IMR-90 (cell line): ENCODE measurements at regions not wholly inside any gene's neighbourhood (a gene's known extent, or its start where the extent isn't known, plus 50 kb on each side); places are given as distances from the start of the nearest gene placed in this dataset.

Experiments used
- ATAC-seq: fragments of 200-7000 bp; cut with Tn5 transposase; 2 replicates; pipeline ENCODE4 v1.9.1; 2020; ENCODE audit warnings: low read depth, mild to moderate bottlenecking, moderate library complexity
- BruUV-seq: library from RNA; stranded (reverse); fragments of 400-500 nt; replicated peaks from 2 replicates; lab custom pipeline; 2021; lab: Mats Ljungman, UMichigan
- CTCF ChIA-PET: fragments of 300-600 bp; formaldehyde crosslinking; extraction: SDS; loops from one replicate; lab custom pipeline; 2021; ENCODE audit warnings: antibody characterized with exemption; lab: Yijun Ruan, JAX
- POLR2A ChIA-PET: fragments of 300-600 bp; sonication (Branson Sonifier 250); formaldehyde crosslinking; loops from one replicate; lab custom pipeline; 2022; ENCODE audit warnings: antibody characterized with exemption; ENCODE audit not compliant: unreplicated experiment; lab: Charles Lee
- DNase-seq: peaks from one replicate; pipeline ENCODE4 v3.0.0; 2013
- H2AFZ ChIP-seq: replicated peaks from 2 replicates; pipeline ENCODE3; 2013; ENCODE audit warnings: low read length, mild to moderate bottlenecking; ENCODE audit not compliant: poor library complexity
- H2AK5ac ChIP-seq: 2 replicates; pipeline ENCODE4 v1.6.1; 2013; ENCODE audit warnings: low read depth, low read length, inconsistent platforms
- H2AK9ac ChIP-seq: replicated peaks from 2 replicates; pipeline ENCODE3; 2013; ENCODE audit warnings: mild to moderate bottlenecking, low read depth, low read length, moderate library complexity; ENCODE audit not compliant: poor library complexity
- H2BK120ac ChIP-seq: 2 replicates; pipeline ENCODE4 v1.6.1; 2013; ENCODE audit warnings: low read depth, low read length, inconsistent platforms
- H2BK15ac ChIP-seq: 3 replicates; pipeline ENCODE4 v1.6.1; 2013; ENCODE audit warnings: low read depth, low read length, inconsistent platforms
- H2BK20ac ChIP-seq: 2 replicates; pipeline ENCODE4 v1.6.1; 2013; ENCODE audit warnings: low read depth, mild to moderate bottlenecking, inconsistent platforms, low read length, moderate library complexity
- H2BK5ac ChIP-seq: 2 replicates; pipeline ENCODE4 v1.6.1; 2013; ENCODE audit warnings: mild to moderate bottlenecking, low read depth, low read length, inconsistent platforms; ENCODE audit not compliant: poor library complexity, severe bottlenecking
- H3K14ac ChIP-seq: replicated peaks from 2 replicates; pipeline ENCODE4 v1.6.1; 2013; ENCODE audit warnings: low read depth, low read length, inconsistent platforms
- H3K18ac ChIP-seq: 2 replicates; pipeline ENCODE4 v1.6.1; 2013; ENCODE audit warnings: low read depth, low read length, control low read depth
- H3K23ac ChIP-seq: 2 replicates; pipeline ENCODE4 v1.6.1; 2013; ENCODE audit warnings: low read depth, low read length, inconsistent platforms
- H3K27ac ChIP-seq: 2 replicates; pipeline ENCODE4 v1.5.1; 2013; ENCODE audit warnings: mild to moderate bottlenecking, control low read depth, low read length; ENCODE audit not compliant: insufficient read depth
- H3K27me3 ChIP-seq: 2 replicates; pipeline ENCODE4 v1.6.1; 2013; ENCODE audit warnings: low read length; ENCODE audit not compliant: control insufficient read depth, insufficient read depth
- H3K36me3 ChIP-seq: 2 replicates; pipeline ENCODE4 v1.6.1; 2013; ENCODE audit warnings: low read length, mixed read lengths; ENCODE audit not compliant: control insufficient read depth, insufficient read depth
- H3K4ac ChIP-seq: 2 replicates; pipeline ENCODE4 v1.6.1; 2013; ENCODE audit warnings: low read depth, low read length, inconsistent platforms
- H3K4me1 ChIP-seq: 2 replicates; pipeline ENCODE4 v1.6.1; 2013; ENCODE audit warnings: low read length, mixed read lengths; ENCODE audit not compliant: control insufficient read depth, insufficient read depth
- H3K4me2 ChIP-seq: 2 replicates; pipeline ENCODE4 v1.6.1; 2013; ENCODE audit warnings: low read depth, mild to moderate bottlenecking, control low read depth, low read length, moderate library complexity
- H3K4me3 ChIP-seq: 2 replicates; pipeline ENCODE4 v1.5.1; 2013; ENCODE audit warnings: low read depth, mild to moderate bottlenecking, control low read depth, low read length, moderate library complexity; ENCODE audit not compliant: insufficient read depth
- H3K56ac ChIP-seq: 2 replicates; pipeline ENCODE4 v1.6.1; 2013; ENCODE audit warnings: low read length, inconsistent platforms; ENCODE audit not compliant: insufficient read depth; ENCODE audit errors: extremely low read depth
- H3K79me1 ChIP-seq, 2 experiments: 2 replicates each; pipeline ENCODE4 v1.6.1; 2013; ENCODE audit warnings: low read length in 2 of 2, inconsistent platforms in 1 of 2, low read depth in 1 of 2
- H3K9ac ChIP-seq: 2 replicates; pipeline ENCODE4 v1.6.1; 2013; ENCODE audit warnings: low read depth, low read length, control low read depth
- H3K9me1 ChIP-seq: 2 replicates; pipeline ENCODE4 v1.6.1; 2013; ENCODE audit warnings: low read length, inconsistent platforms; ENCODE audit not compliant: insufficient read depth
- H3K9me3 ChIP-seq: 2 replicates; pipeline ENCODE4 v1.6.1; 2013; ENCODE audit warnings: low read length; ENCODE audit not compliant: control insufficient read depth, insufficient read depth
- H4K20me1 ChIP-seq: 2 replicates; pipeline ENCODE4 v1.6.1; 2013; ENCODE audit warnings: low read length, inconsistent platforms; ENCODE audit not compliant: insufficient read depth
- H4K5ac ChIP-seq: 2 replicates; pipeline ENCODE4 v1.6.1; 2013; ENCODE audit warnings: mild to moderate bottlenecking, low read depth, low read length, control low read depth
- H4K8ac ChIP-seq, 2 experiments: 2 replicates each; pipeline ENCODE4 v1.6.1; 2013; ENCODE audit warnings: low read depth in 2 of 2, low read length in 2 of 2, control low read depth in 1 of 2, inconsistent platforms in 1 of 2
- H4K91ac ChIP-seq: 2 replicates; pipeline ENCODE4 v1.6.1; 2013; ENCODE audit warnings: low read depth, low read length, inconsistent platforms; ENCODE audit not compliant: insufficient read depth
- BHLHE40 ChIP-seq: fragments of 150-350 bp; IDR thresholded peaks from 2 replicates; pipeline ENCODE4 v1.6.1; 2016; ENCODE audit warnings: mild to moderate bottlenecking, low read depth, low read length
- CHD1 ChIP-seq: IDR thresholded peaks from 2 replicates; pipeline ENCODE4 v1.6.1; 2012; ENCODE audit warnings: low read depth, low read length, improper control_type of control experiment
- ELK1 ChIP-seq: fragments of 150-350 bp; IDR thresholded peaks from 2 replicates; pipeline ENCODE4 v1.6.1; 2016; ENCODE audit warnings: low read depth, mild to moderate bottlenecking, low read length, moderate library complexity, borderline replicate concordance
- FOS ChIP-seq: fragments of 150-350 bp; IDR thresholded peaks from 2 replicates; pipeline ENCODE4 v1.6.1; 2016; ENCODE audit warnings: low read depth, low read length
- MAFK ChIP-seq: IDR thresholded peaks from 2 replicates; pipeline ENCODE4 v1.6.1; 2012; ENCODE audit warnings: low read depth, low read length, improper control_type of control experiment
- MAZ ChIP-seq: IDR thresholded peaks from 2 replicates; pipeline ENCODE4 v1.6.1; 2012; ENCODE audit warnings: low read depth, mild to moderate bottlenecking, low read length, improper control_type of control experiment, moderate library complexity, borderline replicate concordance
- MXI1 ChIP-seq: IDR thresholded peaks from 2 replicates; pipeline ENCODE4 v1.6.1; 2012; ENCODE audit warnings: low read depth, mild to moderate bottlenecking, low read length, moderate library complexity, borderline replicate concordance
- NFE2L2 ChIP-seq: fragments of 150-350 bp; IDR thresholded peaks from 2 replicates; pipeline ENCODE4 v1.6.1; 2016; ENCODE audit warnings: low read depth, mild to moderate bottlenecking, low read length
- POLR2A ChIP-seq: IDR thresholded peaks from 2 replicates; pipeline ENCODE4 v1.6.1; 2012; ENCODE audit warnings: mild to moderate bottlenecking, low read depth, low read length
- RAD21 ChIP-seq: IDR thresholded peaks from 2 replicates; pipeline ENCODE4 v1.6.1; 2012; ENCODE audit warnings: low read length, improper control_type of control experiment
- RCOR1 ChIP-seq: IDR thresholded peaks from 2 replicates; pipeline ENCODE4 v1.6.1; 2012; ENCODE audit warnings: mild to moderate bottlenecking, low read length, improper control_type of control experiment; ENCODE audit not compliant: insufficient replicate concordance
- RFX5 ChIP-seq: IDR thresholded peaks from 2 replicates; pipeline ENCODE4 v1.8.0; 2012; ENCODE audit warnings: low read depth, mild to moderate bottlenecking, low read length, moderate library complexity
- WGBS, 2 experiments: methylation state at CpG; one replicate each; pipeline versions ENCODE4 v1.1.5 to v1.1.7; 2013; ENCODE audit warnings: missing lambda C conversion rate in 2 of 2; ENCODE audit not compliant: insufficient read length in 1 of 2; ENCODE audit errors: extremely low coverage in 2 of 2; 5-methylcytosine and 5-hydroxymethylcytosine counted together
- dilution Hi-C: fragments of 300-500 bp; cut with HindIII; formaldehyde crosslinking; loops from one replicate; pipeline ENCODE4 v1.14.3; 2018; ENCODE audit warnings: low sequenced_read_pairs; ENCODE audit not compliant: unreplicated experiment
- in situ Hi-C: fragments of 300-500 bp; cut with MboI; formaldehyde crosslinking; loops from 3 replicates; pipeline ENCODE4 v1.14.3; 2019; ENCODE audit warnings: low sequenced_read_pairs, inconsistent platforms, mixed read lengths
- intact Hi-C: fragments of 100-400 bp; cut with micrococcal nuclease; formaldehyde crosslinking; loops from 2 replicates; pipeline ENCODE4 v1.10.0; 2022
- TF ChIP-seq, protein P1 (sequence below): fragments of 150-350 bp; IDR thresholded peaks from 2 replicates; pipeline ENCODE4 v1.6.1; 2017; ENCODE audit warnings: mild to moderate bottlenecking, antibody characterized with exemption, low read length, low read depth

DNA sequence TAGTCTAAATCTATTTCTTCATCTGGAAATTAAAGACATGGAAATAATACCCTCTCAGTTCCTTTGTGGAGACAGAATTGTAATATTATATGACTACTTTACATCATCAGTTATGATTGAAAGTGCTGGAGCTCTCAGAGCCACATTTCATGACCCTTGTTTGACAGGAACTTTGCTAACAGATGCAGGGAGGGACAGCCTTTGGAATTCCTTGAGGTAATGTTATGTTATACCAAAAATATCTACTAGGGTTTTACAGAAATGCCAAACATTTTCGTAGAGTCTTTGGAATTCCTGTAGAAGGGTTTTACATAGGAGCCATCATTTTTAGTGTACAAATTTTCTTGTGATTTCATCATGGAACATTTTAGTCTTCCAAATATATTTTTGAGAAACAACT lies 57.4 kb upstream of the ADAMTS5 start:
- no peak overlapping the region for H4K5ac ChIP-seq
- no peak overlapping the region for H3K56ac ChIP-seq
- dilution Hi-C loops = no loop called here
- ATAC-seq (peak; percentile 90), DNase-seq (peak; percentile 71)
- in situ Hi-C loops = no loop called here
- intact Hi-C loops = no loop called here
- H4K91ac ChIP-seq = no peak overlapping the region
- no peak overlapping the region for H3K14ac ChIP-seq
- H3K9me3 ChIP-seq = no peaks in the 10 kb centered on the region
- H3K4me1 ChIP-seq = peaks cover 2% of the 10 kb centered on the region; the same call in 1 of the 2 replicates
- no peak overlapping the region for H3K4ac ChIP-seq
- no peak overlapping the region for H2AFZ ChIP-seq
- H3K18ac ChIP-seq = no peak overlapping the region
- no CpG with 5 or more reads among the region's 1 CpG for WGBS, 2 experiments
- no peaks in the 10 kb centered on the region for H3K36me3 ChIP-seq
- no peaks in the 10 kb centered on the region for H3K27me3 ChIP-seq
- H2BK120ac ChIP-seq = no peak overlapping the region
- H3K27ac ChIP-seq = no peak overlapping the region
- H2AK5ac ChIP-seq = no peak overlapping the region
- H2BK15ac ChIP-seq = no peak overlapping the region
- TF ChIP-seq FOS = no peak
- no peak for TF ChIP-seq ELK1
- no peak for TF ChIP-seq POLR2A
- no peak for TF ChIP-seq RFX5
- TF ChIP-seq MXI1 = no peak
- no peak for TF ChIP-seq CHD1
- TF ChIP-seq MAFK = no peak
- TF ChIP-seq, protein P1, sequence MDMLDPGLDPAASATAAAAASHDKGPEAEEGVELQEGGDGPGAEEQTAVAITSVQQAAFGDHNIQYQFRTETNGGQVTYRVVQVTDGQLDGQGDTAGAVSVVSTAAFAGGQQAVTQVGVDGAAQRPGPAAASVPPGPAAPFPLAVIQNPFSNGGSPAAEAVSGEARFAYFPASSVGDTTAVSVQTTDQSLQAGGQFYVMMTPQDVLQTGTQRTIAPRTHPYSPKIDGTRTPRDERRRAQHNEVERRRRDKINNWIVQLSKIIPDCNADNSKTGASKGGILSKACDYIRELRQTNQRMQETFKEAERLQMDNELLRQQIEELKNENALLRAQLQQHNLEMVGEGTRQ = no peak
- no peak for TF ChIP-seq MAZ
- no peak for TF ChIP-seq RAD21
- no peak for TF ChIP-seq NFE2L2
- no peak for TF ChIP-seq BHLHE40
- TF ChIP-seq RCOR1 = no peak
- BruUV-seq = no TSS peak
- peak overlapping the region; percentile 45 for H2BK5ac ChIP-seq
- ChIA-PET CTCF (interaction anchor here (0.6 to 1.4 kb wide), 2 partner anchors 8 to 64 kb away, joined by 3 to 4 read pairs; no protein-coding TSS in a partner anchor), POLR2A (no interaction called here)
- H2AK9ac ChIP-seq = no peak overlapping the region
- H2BK20ac ChIP-seq = no peak overlapping the region
- H3K4me2 ChIP-seq = no peak overlapping the region
- H4K8ac ChIP-seq = no peak overlapping the region
- no peaks in the 10 kb centered on the region for H3K79me1 ChIP-seq
- no peaks in the 10 kb centered on the region; the same call in 1 of the 2 replicates for H3K9me1 ChIP-seq
- H3K4me3 ChIP-seq = no peak overlapping the region
- no peak overlapping the region for H3K9ac ChIP-seq
- H4K20me1 ChIP-seq = no peaks in the 10 kb centered on the region
- no peak overlapping the region for H3K23ac ChIP-seq
